ENCODE measurements at regions not wholly inside any gene's neighbourhood (a gene's known extent, or its start where the extent isn't known, plus 50 kb on each side); places are given as distances from the start of the nearest gene placed in this dataset.
A peak's percentile ranks its signal among the peaks of the same experiment; 100 is the strongest.

DNA sequence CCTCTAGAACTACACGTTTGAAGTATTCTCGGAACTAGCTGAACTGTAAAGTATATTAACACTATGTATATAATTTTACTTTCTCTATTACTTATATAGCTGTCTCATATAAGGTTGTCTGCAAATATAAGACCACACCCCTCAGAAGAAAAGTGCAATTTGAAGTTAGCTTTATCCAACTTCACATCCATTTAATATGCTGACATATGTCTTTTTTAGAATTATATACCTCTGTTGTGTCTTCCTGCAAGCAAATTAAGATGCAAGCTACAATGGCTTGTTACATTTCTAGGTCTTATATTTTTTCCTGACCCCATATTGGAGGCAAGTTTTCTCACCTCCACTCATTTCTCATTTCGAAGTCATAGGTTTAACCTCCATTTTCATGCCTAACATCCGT is 349.0 kb upstream of the AGA start:
- no peak overlapping the region for H3K56ac ChIP-seq (ENCODE audit: extremely low read depth, insufficient read depth, low read length)
- no peak overlapping the region for H4K5ac ChIP-seq (ENCODE audit: low read depth, low read length)
- H3K14ac ChIP-seq (replicated peaks; ENCODE audit: low read depth, low read length): no peak overlapping the region
- no peak overlapping the region for H2BK15ac ChIP-seq (ENCODE audit: low read depth, low read length)
- in situ Hi-C loops (cut with MboI; ENCODE audit: low sequenced_read_pairs) (no loop called here), dilution Hi-C loops (cut with HindIII; ENCODE audit: low sequenced_read_pairs, unreplicated experiment) (no loop called here), intact Hi-C loops (cut with micrococcal nuclease) (no loop called here)
- no peak overlapping the region for H2AFZ ChIP-seq (replicated peaks; ENCODE audit: low read length, poor library complexity)
- no peak overlapping the region for H2BK5ac ChIP-seq (ENCODE audit: low read depth, low read length, poor library complexity, severe bottlenecking)
- H3K18ac ChIP-seq (ENCODE audit: low read depth, low read length): no peak overlapping the region
- no CpG with 5 or more reads among the region's 4 CpGs for WGBS, 2 experiments (ENCODE audit: extremely low coverage in 2 of 2, insufficient read length in 1 of 2)
- no peak for DNase-seq
- no peak overlapping the region for H2BK120ac ChIP-seq (ENCODE audit: low read depth, low read length)
- H3K27ac ChIP-seq (ENCODE audit: insufficient read depth, low read length): no peak overlapping the region
- H4K20me1 ChIP-seq (ENCODE audit: insufficient read depth, low read length): no peaks in the 10 kb centered on the region
- H2AK9ac ChIP-seq (replicated peaks; ENCODE audit: low read depth, low read length, poor library complexity): no peak overlapping the region
- no TSS peak for BruUV-seq (replicated peaks)
- no peak overlapping the region for H2BK20ac ChIP-seq (ENCODE audit: low read depth, low read length)
- H3K36me3 ChIP-seq (ENCODE audit: control insufficient read depth, insufficient read depth, low read length): no peaks in the 10 kb centered on the region
- TF ChIP-seq MAFK (IDR thresholded peaks at IDR 0.05; ENCODE audit: low read depth, low read length): peak; percentile 80
- TF ChIP-seq CHD1 (IDR thresholded peaks at IDR 0.05; ENCODE audit: low read depth, low read length): no peak
- H3K4me3 ChIP-seq (ENCODE audit: insufficient read depth, low read depth, low read length): no peak overlapping the region
- H3K4me1 ChIP-seq (ENCODE audit: control insufficient read depth, insufficient read depth, low read length): no peaks in the 10 kb centered on the region
- no peaks in the 10 kb centered on the region for H3K9me1 ChIP-seq (ENCODE audit: insufficient read depth, low read length)
- no peak overlapping the region for H3K9ac ChIP-seq (ENCODE audit: low read depth, low read length)
- no peaks in the 10 kb centered on the region for H3K9me3 ChIP-seq (ENCODE audit: control insufficient read depth, insufficient read depth, low read length)
- H3K4me2 ChIP-seq (ENCODE audit: low read depth, low read length): no peak overlapping the region
- no peak overlapping the region for H3K23ac ChIP-seq (ENCODE audit: low read depth, low read length)
- no peaks in the 10 kb centered on the region for H3K79me1 ChIP-seq (ENCODE audit: low read depth in 1 of 2, low read length in 2 of 2)
- H4K91ac ChIP-seq (ENCODE audit: insufficient read depth, low read depth, low read length): no peak overlapping the region
- H3K4ac ChIP-seq (ENCODE audit: low read depth, low read length): no peak overlapping the region
- no peaks in the 10 kb centered on the region for H3K27me3 ChIP-seq (ENCODE audit: control insufficient read depth, insufficient read depth, low read length)
- ChIA-PET CTCF (no interaction called here), POLR2A (ENCODE audit: unreplicated experiment) (no interaction called here)
- no peak for ATAC-seq (ENCODE audit: low read depth)
- no peak overlapping the region for H4K8ac ChIP-seq (ENCODE audit: low read depth in 2 of 2, low read length in 2 of 2)
- H2AK5ac ChIP-seq (ENCODE audit: low read depth, low read length): no peak overlapping the region

All from IMR-90 (cell line).